HG03521 (cell line): ENCODE measurements at regions not wholly inside any gene's neighbourhood (a gene's known extent, or its start where the extent isn't known, plus 50 kb on each side); places are given as distances from the start of the nearest gene placed in this dataset.
A peak's percentile ranks its signal among the peaks of the same experiment; 100 is the strongest.

Experiments
- ATAC-seq: cut with Tn5 transposase; IDR thresholded peaks from one replicate; pipeline ENCODE4 v1.9.1; 2021; ENCODE audit warnings: mild to moderate bottlenecking, moderate library complexity; ENCODE audit not compliant: unreplicated experiment

DNA sequence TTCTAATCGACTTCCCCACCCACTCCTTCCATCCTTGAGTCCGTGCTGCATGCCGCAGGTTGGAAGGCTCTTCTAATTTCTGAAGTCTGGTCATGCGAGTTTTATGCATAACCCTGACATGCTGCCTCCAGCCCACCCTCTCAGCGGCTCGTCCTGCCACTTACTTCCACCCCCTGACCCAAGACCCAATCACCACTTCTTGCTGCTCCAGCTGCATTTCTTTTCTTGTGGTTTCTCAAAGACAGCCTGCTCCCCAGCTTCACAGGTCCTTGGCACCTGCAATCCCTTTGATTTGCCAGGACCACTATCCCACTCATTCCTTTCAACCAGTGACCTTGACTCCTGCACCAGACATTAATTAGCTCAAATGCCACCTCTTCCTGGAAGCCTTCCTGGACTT lies 486.7 kb downstream of the VRK1 start:
- no peak for ATAC-seq

GRCh38 chr14:97287956-97288355 lies 490.8 kb downstream of the VRK1 start:
- ATAC-seq: no peak

GRCh38 chr14:97290065-97290464 lies 492.9 kb downstream of the VRK1 start:
- ATAC-seq: no peak

GRCh38 chr14:97290977-97291376 lies 493.8 kb downstream of the VRK1 start:
- no peak for ATAC-seq

GRCh38 chr14:97293659-97294058 lies 496.5 kb downstream of the VRK1 start:
- no peak for ATAC-seq

DNA sequence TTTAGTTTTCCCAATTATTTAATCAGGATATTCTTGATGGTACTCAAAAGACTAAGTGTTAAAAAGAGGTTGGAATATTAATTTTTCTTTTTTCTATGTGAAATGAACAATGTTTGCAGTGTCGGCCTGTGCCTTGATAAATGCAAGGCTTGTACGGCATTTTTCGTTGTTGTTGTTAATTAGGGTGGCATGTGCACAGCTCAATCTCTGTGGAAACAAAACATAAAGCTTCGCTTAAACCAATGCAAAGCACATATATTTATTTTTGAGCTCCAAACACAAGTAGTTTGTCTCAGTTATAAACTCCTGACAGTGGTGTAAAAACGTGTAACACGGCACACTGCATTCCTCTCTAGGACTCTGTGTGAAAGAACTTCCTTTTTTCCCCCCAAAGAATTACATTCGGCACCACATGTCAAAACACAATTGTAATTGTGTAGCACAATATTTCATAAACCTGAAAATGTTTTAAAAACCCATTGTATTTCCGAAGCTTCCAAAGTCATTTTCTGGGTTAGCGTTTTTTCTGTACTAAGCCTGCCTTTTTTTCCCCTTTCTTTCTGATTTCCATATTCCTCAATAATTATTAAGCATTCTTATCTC lies 498.0 kb downstream of the VRK1 start:
- no peak for ATAC-seq

DNA sequence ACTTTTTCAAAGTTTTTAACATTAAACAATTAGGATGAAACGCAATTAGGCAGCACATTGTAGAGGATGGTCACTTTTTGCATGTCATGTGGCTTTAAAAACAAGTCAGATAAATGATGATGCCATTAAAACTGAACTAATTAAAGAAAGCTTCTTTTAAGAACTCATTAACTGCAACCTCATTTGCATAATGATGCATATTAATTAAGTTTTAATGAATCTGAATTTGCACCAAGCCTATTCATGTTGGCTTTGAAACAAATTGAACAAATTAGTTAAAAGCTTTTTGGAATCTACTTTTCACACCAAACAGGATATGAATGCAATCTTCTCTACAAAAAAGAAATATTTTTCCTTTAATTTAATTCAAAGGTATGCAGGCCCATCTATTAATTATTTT lies 499.0 kb downstream of the VRK1 start:
- ATAC-seq: no peak

DNA sequence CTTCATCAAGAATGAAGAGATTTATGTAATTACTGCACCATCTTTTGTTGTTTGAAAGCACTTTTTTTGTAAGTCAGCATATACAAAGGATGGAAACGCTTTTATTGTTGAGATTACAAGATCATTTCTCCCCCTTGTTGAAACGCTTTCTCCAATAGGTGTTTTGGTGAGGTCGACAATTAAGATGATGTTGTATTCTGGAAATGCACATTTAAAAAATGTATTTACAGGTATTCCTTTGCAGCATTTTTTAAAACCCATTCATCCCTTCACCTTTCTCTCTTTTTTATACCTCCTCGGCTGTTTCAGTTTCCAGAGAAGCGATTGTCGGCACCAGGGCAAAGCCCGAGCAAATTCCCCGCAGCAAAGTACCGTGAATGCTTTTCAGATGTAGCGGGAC lies 499.9 kb downstream of the VRK1 start:
- ATAC-seq: no peak

- ATAC-seq: no peak
Observed at GRCh38 chr14:97298331-97298730, 501.1 kb downstream of the VRK1 start.

GRCh38 chr14:97298736-97299135 lies 501.6 kb downstream of the VRK1 start:
- ATAC-seq: no peak

GRCh38 chr14:97299661-97300060 lies 502.5 kb downstream of the VRK1 start:
- ATAC-seq: no peak

DNA sequence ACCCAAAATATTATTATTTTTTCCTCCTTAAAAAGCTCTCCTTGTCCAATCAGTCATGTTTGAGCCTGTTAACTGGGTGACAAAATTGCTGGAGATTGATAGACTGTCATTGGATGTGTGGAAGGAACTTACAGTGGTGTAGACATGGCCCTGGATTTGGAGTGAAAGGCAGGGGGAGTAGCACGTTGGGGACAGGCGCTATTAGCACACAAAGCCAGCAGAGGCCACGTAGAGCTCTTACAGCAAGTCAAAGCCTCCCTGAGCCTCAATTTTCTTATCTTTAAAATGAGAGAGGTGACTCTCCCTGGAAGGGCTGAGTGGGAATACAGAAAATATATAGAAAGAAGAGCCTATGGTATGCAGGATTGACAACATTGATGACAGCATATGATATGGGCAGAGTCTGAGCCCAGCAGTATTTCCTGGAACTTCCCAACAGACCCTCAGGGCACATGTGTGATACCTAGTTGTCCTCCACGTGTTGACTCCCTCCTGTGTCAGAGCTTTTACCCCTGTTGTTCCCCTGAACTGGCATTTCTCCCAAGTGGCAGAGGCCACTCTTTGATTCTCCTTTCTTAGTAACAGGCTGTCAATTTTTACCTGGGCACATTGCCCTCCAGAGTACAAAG lies 504.9 kb downstream of the VRK1 start:
- no peak for ATAC-seq

DNA sequence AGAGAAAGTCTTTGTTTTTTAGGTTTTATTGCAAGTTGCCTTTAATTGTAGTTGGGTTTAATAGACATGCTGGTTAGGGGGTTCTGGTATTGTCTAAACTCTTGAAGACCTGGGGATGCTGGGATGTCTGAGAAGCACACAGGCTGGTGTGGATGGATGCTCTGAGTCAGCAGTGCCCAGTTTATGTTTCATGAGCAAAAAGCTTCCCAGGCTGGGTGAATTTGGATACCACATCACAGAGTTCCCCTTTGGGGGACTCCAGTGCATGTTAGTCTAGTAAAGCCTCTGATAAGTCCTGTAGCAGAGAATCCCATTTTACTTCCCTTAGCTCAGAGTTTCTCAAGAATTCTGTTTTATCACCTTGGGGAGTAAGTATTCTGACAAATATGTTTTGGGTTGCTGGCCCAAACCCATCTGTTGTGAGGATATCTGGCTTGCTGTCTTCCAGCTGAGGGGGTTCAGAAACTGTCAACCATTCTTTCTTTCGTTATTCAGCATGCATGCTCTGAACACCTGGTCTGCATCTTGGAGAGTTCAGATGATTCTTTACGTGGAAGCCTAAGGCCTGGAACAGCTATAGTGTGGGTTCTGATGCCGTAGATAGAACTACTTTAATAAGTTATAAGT lies 509.1 kb downstream of the VRK1 start:
- peak; percentile 42 for ATAC-seq

DNA sequence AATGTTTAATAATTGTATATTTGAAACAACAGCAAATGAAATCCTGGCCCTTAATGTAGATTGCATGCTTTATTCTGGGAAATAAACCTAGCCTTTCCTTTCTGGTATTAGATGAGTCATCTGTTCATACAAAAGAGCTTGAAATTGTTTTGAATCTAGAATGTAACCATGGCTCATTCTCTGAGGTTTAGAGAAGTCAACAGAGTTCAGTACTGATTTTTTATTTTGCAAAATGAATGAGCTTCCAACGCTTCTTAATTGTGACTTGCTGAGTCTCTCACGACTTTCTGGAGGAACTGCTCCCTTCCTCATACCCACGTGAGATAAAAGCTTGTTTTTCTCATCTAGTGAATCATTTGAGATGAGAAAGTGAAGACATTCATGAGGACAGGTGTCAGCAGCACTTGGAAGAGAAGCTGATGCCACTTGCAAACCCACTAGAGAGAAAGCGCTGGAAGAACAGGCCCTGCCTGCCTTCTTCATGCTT lies 509.6 kb downstream of the VRK1 start:
- peak; percentile 43 for ATAC-seq

DNA sequence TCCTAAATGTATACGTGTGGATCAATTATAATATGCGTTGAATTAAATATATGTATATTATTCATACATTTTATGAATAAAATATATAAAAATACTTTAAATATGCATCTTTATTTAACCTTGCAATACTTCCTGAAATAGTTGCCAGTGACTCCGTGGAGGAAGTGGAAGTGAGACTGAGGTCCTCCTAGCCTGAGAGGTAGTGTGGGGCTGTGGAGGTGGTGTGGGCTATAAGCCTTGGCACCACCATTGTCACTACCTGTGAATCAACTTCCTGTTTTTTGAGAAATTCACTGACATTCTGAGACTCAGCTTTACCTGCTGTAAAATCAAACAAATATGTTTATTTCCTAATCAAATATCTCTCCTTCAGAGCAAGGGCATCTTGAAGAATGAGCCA lies 514.2 kb downstream of the VRK1 start:
- ATAC-seq: no peak

DNA sequence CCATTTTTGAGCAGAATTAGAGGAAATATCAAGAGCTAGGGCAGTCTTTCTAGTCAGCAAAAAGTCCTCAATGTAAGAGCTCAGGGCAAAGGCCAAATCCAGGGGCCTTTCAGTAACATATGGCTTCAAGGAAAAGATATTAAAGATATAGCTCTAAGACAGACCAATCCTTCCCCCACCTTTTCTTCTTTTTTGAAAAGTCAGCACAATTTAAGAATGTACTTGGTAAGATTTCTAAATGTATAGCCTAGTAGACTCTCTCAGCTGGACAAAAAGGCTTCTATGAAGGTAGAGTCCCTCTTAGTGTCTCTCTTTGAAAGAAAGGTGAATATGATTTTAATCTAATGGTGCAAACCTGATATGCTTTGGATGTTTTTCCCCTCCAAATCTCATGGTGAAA lies 515.7 kb downstream of the VRK1 start:
- no peak for ATAC-seq

DNA sequence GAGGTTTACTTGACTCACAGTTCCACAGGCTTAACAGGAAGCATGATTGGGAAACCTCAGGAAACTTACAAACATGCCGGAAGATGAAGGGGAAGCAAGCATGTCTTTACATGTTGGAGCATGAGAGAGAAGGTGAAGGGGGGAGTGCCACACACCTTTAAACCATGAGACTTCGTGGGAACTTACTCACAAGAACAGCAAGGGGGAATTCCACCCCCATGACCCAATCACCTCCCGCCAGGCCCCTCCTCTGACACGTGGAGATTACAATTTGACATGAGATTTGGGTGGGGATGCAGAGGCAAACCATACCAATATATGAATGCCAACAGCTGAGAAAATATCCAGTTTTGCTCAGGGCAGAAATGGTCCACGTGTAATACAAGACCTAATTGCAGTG lies 518.6 kb downstream of the VRK1 start:
- ATAC-seq: no peak

DNA sequence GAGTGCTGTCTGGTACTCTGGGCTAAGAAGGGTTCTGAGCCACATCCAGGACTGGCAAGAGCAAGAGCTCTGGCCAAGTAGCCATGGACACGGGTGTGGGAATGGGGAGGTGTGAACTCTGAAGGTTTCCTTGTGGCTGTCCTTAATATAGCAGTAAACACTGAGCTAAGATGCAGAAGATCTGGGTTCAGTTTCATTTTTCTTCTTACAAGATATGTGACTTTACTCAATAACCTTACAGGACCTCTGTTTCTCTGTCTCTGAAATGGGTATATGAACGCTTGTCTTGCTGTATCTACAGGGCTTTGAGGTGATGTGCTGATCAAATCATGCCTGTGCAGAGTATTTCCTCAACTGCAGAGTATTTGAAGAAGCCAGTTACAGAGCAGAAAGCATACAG lies 521.2 kb downstream of the VRK1 start:
- no peak for ATAC-seq

- ATAC-seq: no peak
Observed at GRCh38 chr14:97319691-97320090, 522.5 kb downstream of the VRK1 start.

DNA sequence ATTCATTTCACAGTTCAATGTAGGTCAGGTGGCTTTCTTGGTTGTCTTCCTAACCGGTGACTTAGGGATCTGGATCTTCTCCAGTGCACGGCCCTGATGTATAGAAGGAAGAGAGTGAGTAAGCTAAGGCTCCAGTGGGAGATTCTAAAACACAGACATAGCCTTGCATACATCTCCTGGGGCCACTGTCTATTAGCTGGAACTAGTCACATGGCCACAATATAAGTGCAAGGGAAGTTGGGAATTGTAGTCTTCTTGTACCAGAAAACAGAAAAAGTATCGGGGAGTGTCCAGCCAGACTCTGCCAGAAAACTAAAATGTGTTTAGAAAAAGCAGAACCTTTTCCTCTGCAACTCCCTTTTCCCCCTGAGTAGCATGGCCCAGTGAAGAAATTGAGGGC lies 531.6 kb downstream of the VRK1 start:
- ATAC-seq: no peak

GRCh38 chr14:97329701-97330100 lies 532.5 kb downstream of the VRK1 start:
- ATAC-seq: no peak

GRCh38 chr14:97331058-97331457 lies 533.9 kb downstream of the VRK1 start:
- no peak for ATAC-seq
